NOMO-1 treated with dmso at 0.1 percent for 144 hours (cell line): ENCODE measurements at regions not wholly inside any gene's neighbourhood (a gene's known extent, or its start where the extent isn't known, plus 50 kb on each side); places are given as distances from the start of the nearest gene placed in this dataset.

Experiments used
- DNase-seq: peaks from one replicate; lab custom pipeline; 2025; ENCODE audit not compliant: unreplicated experiment; lab: John Stamatoyannopoulos, UW

- no peak for DNase-seq
Measured at GRCh38 chr17:12365805-12366204, 299.9 kb upstream of the MYOCD start.

DNA sequence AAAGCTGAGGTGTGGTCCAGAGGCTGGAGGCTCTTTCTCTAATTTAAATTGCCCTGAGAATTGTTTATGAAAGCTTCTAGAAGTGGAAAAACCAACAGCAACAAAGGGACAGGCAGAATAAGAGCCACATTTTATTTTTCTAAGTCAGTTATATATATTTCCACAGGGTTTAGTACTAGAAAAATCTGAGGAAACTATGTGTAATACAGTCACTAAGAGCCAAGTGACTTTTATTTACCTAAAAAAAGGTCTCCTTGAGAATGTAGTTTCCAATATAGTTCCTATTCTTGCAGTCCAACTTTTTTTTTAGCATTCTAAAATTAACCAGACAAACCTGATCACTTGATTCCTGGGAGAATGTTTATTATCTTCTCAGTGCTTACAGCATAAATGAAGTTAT, 296.6 kb upstream of the MYOCD start:
- DNase-seq: no peak

DNA sequence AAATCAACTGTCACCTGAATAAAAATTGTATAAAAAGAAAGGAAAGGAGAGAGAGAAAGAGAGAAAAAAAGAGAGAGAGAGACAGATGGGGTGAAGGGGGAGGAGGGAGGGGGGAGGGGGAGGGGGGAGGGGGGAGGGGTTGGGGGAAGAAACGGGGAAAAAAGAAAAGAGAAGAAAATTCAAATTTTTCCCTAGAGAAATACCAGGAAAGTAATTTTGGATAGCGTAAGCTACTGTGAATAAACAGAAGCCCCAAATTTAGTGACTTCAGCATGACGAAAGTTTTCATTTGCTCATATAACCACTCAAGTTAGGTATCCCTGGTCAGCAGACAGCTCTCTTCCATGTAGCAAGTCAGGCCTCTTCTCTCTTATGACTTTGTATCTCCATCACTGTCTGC, 289.4 kb upstream of the MYOCD start:
- no peak for DNase-seq

DNA sequence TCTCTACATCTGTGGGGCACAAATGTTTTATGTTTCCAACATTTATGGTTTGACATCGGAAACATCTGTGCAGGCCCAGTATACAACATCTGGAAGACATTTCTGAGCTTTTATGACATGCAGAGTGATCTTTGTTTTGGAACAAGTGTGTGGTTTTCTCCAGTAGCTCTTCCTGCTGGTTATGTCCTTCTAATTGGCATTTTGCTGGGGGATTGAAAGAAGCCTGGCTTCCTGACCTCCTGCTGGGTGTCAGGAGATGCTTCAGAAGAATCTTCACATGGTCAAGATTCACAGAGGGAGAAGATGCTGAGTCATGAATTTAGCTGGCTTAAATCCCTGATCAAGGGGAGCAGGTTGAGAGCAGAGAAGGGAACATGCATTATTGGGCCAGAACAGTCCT, 279.5 kb upstream of the MYOCD start:
- no peak for DNase-seq

GRCh38 chr17:12388226-12388625, 277.5 kb upstream of the MYOCD start:
- no peak for DNase-seq

DNA sequence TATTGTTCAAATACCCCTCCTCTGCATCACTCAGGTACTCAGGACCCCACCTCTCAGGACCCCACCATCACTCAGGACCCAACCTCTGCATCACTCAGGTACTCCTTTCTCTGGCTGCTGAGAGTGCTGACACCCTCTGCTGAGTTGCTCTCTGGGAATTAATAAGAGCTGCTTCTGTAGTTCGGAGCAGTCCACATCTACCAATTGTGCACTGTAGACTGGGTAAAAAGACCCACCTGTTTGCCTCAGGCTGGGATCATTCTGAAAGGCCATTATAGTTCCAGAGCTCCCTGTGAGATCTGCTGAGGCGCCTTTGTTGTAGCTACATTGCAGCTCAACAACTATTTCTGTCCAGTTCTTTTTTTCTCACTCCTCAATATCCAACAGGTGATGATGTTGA, 276.3 kb upstream of the MYOCD start:
- DNase-seq: no peak

DNA sequence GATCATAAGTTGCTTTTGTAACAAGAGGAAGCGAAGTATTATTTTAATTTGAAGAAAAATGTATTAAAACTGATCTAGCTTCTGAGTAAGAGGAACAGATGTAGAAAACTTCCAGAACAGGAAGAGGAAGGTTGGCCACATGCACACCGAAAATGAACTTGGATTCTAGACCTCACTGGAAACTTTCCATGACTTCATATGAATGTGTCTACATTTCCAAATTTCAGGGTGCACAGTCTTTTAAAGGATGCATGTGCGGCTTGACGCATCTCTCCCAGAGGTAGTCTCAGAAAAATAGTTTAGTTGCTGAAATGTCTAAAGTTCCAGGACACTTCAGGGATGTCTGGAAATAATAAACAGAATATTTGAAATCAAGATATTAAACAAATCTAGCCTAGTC, 275.1 kb upstream of the MYOCD start:
- DNase-seq: no peak

GRCh38 chr17:12391468-12391867, 274.2 kb upstream of the MYOCD start:
- DNase-seq: no peak

- no peak for DNase-seq
Measured at GRCh38 chr17:12395733-12396354, 269.8 kb upstream of the MYOCD start.

DNA sequence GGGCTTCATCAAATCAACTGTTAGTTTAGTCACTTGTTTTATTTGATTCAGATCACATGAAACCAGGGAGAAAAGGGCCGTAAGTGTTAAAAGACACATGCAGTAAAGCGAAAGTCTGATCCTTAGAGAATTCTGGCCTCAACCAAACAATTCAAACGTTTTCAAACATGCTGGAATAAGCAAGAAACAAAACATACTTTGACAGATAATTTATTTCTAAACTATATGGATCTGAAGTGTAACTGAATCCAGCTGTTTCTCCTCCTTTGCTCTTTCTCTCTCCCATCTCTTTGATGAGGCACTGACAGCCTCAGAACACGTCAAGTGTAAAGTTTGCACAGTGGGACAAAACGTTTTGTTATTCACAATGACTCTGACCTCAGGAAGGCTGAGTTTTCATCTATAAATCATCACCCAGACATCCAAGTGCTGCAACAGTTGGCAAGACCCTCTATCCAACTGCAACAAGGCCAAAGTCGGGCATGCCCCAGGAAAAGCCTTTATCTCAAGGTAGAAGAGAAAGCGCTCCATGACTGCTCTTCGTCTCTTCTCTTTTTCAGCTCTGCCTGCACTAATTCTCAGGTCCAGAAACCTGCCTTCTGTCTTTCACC, 267.1 kb upstream of the MYOCD start:
- no peak for DNase-seq

- no peak for DNase-seq
Measured at GRCh38 chr17:12402963-12403622, 262.6 kb upstream of the MYOCD start.

DNA sequence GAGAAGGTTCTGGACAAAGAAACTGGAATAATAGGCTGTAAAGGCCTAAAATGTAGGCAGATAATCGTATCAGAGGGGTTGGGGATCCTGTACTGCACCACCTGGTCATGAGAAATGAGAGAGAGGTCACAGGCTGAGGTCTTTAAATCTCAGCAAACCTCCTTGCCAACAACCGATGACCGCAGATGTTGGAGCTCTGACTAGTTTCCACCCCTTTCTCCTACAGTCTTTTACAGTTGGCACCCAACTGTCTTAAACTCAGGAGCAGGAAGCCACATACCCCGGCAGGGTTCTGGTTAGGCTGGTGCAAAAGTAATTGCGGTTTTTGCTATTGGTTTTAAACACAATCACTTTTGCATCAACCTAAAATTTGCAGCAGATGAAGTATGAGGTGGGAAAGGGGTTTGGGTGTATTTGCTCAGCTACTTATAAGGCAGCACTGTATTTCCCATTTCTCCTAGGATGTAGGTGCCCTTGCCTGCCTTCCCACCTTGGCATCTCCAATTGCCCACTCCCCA, 261.8 kb upstream of the MYOCD start:
- no peak for DNase-seq

- DNase-seq: no peak
Measured at GRCh38 chr17:12406623-12407215, 259.0 kb upstream of the MYOCD start.

DNA sequence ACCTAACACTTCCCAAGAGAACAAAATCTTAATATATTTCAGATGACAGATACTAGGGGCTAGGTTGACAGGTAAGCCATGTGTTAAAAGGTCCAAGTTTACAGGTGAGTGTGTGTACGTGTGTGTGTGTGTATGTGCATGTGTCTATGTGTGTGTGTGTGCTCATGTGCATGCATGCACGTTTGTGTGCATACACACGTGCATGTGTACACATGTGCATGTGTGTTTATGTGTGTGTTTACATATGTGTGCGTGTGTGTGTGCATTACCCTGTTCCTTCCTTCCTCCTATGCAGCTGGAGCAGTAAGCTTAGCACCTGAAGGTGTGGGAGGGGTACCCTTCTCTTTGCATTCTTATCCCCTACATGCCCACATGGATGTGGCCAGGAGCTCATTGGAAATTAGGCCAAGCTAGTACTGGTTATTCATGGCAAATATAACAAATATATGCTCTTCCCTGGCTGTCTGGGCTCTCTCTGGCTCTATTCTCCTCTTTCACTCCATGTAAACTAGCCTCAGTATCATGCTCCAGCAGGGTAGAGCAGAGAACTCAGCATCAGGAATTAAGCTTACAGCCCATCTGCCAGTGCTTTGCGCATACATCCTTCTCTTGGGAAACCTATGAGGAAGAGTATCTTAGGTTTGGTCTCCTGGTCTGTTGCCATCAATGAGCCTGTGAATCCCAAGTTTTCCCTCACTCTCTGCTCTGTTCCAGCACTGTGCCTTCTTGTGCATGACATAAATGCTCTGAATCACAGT, 258.0 kb upstream of the MYOCD start:
- no peak for DNase-seq

GRCh38 chr17:12409082-12409481, 256.6 kb upstream of the MYOCD start:
- no peak for DNase-seq

- DNase-seq: no peak
Measured at GRCh38 chr17:12410717-12411116, 255.0 kb upstream of the MYOCD start.

DNA sequence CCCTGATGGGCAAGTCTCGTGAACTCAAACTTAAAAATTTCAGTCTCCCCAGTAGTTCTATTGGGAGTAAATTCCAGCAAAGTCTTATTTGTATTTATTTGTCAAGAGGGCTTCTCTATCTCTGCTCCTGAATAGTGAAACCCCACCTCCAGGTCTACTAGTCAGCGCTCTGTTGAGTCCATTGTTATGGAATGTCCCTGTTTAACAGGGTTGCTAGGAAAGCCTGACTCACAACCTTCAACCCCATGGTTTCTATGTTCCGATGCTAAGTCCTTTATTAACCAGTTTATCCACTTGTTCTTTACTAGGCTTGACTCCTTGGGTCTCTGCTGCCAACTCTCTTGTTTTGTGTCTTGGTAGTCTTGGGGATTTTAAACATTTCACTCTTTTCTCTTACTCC, 250.7 kb upstream of the MYOCD start:
- DNase-seq: no peak

DNA sequence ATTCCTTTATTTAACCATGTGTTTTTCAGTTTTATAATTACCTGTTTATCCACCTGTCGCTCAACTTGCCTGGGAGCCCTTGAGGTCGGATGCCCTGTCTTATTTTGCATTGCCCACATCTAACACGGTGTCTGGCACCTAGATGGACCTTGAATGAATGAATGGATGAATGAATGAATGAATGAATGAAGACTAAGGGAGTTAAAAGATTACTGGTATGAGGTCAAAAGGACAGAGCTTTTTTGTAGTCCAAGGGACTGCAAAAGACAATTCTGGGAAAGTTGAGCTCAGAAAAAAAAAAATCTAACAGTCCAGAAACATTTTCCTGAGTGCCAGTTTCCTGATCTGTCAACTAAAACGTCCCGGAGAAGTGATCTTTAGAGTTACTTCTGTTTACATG, 244.6 kb upstream of the MYOCD start:
- no peak for DNase-seq

- no peak for DNase-seq
Measured at GRCh38 chr17:12421646-12422306, 243.9 kb upstream of the MYOCD start.

- DNase-seq: no peak
Measured at GRCh38 chr17:12422651-12423050, 243.0 kb upstream of the MYOCD start.

- DNase-seq: no peak
Measured at GRCh38 chr17:12423337-12423736, 242.4 kb upstream of the MYOCD start.
